ENCODE measurements at regions not wholly inside any gene's neighbourhood (a gene's known extent, or its start where the extent isn't known, plus 50 kb on each side); places are given as distances from the start of the nearest gene placed in this dataset.
"Not testable (repeated sequence)": the region's sequence is repeated elsewhere in the genome, so short reads cannot be mapped to it uniquely, and the experiment has no call there.

GRCh38 chr7:408751-409311 lies 110.8 kb downstream of the PDGFA start:
- DNase-seq (ENCODE audit: low read depth, low spot score) = no peak

DNA sequence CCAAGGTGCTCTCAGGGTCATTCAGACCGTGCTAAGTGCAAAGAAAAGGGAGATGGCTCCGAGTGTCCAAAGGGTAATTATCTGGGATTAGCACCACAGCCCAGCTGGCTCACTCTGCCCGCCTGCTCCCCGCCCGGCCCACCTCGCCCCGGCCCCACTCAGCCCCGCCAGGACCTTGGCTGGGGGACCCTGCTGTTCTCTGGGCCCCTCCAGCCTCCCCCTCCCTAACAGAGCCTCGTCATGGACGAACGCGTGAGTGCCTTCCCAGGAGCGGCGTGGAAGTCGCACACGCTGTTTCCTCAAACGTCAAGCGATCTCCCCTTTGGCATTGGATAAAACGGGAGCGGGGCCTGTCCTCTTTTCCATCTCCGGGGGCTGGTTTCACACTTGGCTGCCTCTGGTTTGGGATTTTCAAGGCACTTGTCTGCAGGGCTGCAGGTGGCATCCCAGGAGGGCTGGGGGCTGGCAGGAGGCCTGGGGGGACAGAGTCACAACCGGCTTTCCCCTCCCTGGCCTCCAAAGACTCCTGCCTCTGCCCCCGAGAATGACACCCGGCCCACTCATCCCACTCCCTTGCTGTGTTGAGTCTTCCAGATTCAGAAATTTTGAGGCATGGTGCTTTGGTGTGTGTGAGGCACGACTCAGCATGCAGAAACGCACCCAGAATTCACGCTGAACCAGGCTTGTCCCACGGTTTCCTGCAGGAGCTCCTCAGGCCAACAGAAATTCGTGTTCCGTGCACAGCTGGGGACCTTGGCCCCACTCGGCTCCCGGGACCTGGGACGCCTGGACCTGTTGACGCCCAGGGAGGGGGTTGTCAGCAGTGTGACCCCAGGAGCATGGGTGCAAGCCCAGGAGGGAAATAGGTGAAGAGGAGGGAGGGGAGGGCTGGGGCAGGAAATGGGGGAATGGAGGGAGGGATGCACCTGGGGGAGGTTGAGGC lies 110.0 kb downstream of the PDGFA start:
- DNase-seq (ENCODE audit: low read depth, low spot score) = no peak

- no peak for DNase-seq (ENCODE audit: low read depth, low spot score)
Measured at GRCh38 chr7:410395-410910, 109.2 kb downstream of the PDGFA start.

DNA sequence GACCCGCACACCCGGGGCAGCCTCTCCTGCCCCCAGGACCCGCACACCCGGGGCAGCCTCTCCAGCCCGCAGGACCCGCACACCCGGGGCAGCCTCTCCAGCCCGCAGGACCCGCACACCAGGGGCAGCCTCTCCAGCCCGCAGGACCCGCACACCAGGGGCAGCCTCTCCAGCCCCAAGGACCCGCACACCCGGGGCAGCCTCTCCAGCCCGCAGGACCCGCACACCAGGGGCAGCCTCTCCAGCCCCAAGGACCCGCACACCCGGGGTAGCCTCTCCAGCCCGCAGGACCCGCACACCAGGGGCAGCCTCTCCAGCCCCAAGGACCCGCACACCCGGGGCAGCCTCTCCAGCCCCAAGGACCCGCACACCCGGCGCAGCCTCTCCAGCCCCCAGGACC lies 108.5 kb downstream of the PDGFA start:
- not testable (repeated sequence) for DNase-seq (ENCODE audit: low read depth, low spot score)

GRCh38 chr7:411677-412312 lies 107.9 kb downstream of the PDGFA start:
- DNase-seq (ENCODE audit: low read depth, low spot score) = no peak

- no peak for DNase-seq (ENCODE audit: low read depth, low spot score)
Measured at GRCh38 chr7:412313-412710, 107.3 kb downstream of the PDGFA start.

- no peak for DNase-seq (ENCODE audit: low read depth, low spot score)
Measured at GRCh38 chr7:414681-415560, 104.7 kb downstream of the PDGFA start.

DNA sequence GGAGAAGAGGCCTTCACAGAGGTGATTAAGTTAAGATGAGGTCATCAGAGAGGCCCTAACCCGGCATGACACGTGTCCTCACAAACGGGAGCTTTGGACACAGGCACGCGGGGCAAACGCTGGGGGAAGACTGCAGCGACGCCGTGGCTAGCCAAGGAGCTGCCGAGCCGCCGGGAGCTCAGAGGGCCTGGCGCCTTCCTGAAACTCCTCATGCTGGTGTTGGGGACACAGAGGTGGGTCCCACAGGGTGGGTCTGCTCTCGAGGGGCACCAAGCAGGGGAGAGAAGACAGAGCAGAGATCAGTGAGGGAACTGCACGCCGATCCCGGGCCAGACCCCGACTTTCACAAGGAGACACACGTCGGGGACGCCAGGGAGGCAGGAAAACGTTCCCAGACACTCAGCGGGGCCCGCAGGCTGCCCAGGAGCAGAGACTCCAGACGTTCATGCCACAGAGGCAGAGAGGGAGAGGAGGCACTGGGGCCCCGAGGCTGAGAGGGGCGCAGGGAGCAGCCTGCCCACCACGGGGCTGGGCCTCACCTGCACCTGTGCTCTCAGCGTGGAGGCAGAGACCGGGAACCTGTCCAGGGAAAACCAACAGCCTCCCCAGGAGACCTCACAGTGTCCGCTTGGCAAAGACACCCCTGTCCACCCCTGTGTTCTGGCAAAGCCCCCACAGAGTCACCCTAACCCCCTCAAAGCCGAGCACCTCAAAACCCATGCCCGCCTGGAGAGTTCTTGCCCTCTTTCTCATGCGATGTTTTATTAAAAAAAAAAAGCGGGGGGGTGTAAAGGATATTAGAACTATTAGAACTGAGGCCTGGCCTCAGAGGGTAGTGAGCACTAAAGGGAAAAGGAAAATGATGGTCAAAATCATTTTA lies 103.8 kb downstream of the PDGFA start:
- DNase-seq (ENCODE audit: low read depth, low spot score) = no peak

- DNase-seq (ENCODE audit: low read depth, low spot score) = no peak
Measured at GRCh38 chr7:416761-417624, 102.7 kb downstream of the PDGFA start.

GRCh38 chr7:417625-417889 lies 102.1 kb downstream of the PDGFA start:
- DNase-seq (ENCODE audit: low read depth, low spot score) = no peak

GRCh38 chr7:417973-418601 lies 101.6 kb downstream of the PDGFA start:
- DNase-seq (ENCODE audit: low read depth, low spot score) = no peak

- DNase-seq (ENCODE audit: low read depth, low spot score) = no peak
Measured at GRCh38 chr7:418636-419280, 100.9 kb downstream of the PDGFA start.

- no peak for DNase-seq (ENCODE audit: low read depth, low spot score)
Measured at GRCh38 chr7:420142-421093, 99.2 kb downstream of the PDGFA start.

- no peak for DNase-seq (ENCODE audit: low read depth, low spot score)
Measured at GRCh38 chr7:421136-421991, 98.3 kb downstream of the PDGFA start.

DNA sequence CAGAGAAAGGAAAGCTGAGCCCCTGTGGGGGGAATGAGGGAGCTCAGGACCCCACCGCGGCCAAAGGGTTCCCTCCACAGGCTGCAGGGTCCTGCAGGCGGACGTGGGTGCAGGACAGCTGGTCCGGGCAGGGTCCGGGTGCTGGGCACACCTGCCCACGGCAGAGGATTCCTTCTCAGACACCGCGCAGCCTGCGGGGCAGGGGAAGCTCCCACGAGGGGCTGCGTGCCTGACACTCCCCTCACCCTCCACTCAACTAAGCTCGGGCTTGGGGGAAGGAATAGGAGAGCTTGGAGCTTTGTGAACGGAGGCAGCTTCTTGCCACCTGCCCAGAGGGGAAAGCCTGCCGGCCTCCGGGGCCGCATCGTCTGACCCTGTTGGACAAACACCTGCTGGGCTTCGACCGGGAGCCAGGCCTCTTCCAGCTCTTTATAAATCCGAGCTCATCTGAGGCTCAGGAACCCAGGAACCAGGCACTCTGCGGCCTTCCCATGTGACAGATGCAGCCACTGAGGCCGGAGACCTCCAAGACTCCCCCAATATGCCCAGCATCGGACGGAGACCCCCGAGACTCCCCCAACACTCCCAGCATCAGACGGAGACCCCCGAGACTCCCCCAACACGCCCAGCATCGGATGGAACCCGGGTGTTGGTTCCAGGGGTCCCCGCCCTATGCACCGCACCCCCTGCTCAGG lies 97.3 kb downstream of the PDGFA start:
- no peak for DNase-seq (ENCODE audit: low read depth, low spot score)

- DNase-seq (ENCODE audit: low read depth, low spot score) = no peak
Measured at GRCh38 chr7:422886-423225, 96.8 kb downstream of the PDGFA start.

Data from astrocyte of the hippocampus (primary cell).